Urothelium cell line (cell line): ENCODE measurements at regions not wholly inside any gene's neighbourhood (a gene's known extent, or its start where the extent isn't known, plus 50 kb on each side); places are given as distances from the start of the nearest gene placed in this dataset.

Experiments
- DNase-seq: peaks from one replicate; pipeline ENCODE4 v3.0.0; 2011; ENCODE audit warnings: low spot score, mixed read lengths
- FAIRE-seq: peaks from 2 replicates; lab custom pipeline; 2011; peaks lifted over from hg19 to GRCh38; lab: Jason Lieb, UNC

- DNase-seq, result peak; percentile 67
- FAIRE-seq, result peak; percentile 58
These were observed 220.6 kb upstream of the RGS6 start for GRCh38 chr14:71711619-71712018.

GRCh38 chr14:71712478-71712877 lies 219.8 kb upstream of the RGS6 start:
- DNase-seq (no peak), FAIRE-seq (no peak)

- FAIRE-seq, result peak; percentile 94
These were observed 219.2 kb upstream of the RGS6 start for GRCh38 chr14:71713016-71713415.

GRCh38 chr14:71713451-71713850 lies 218.8 kb upstream of the RGS6 start:
- FAIRE-seq (no peak), DNase-seq (no peak)

More at GRCh38 chr14:71713016-71713415, 219.2 kb upstream of the RGS6 start:
- no peak for DNase-seq

GRCh38 chr14:71714225-71714624 lies 218.0 kb upstream of the RGS6 start:
- DNase-seq, result peak; percentile 52
- peak; percentile 27 for FAIRE-seq

GRCh38 chr14:71716041-71716772 lies 216.0 kb upstream of the RGS6 start:
- FAIRE-seq (no peak), DNase-seq (no peak)

- DNase-seq (peak; percentile 76), FAIRE-seq (peak; percentile 93)
These were observed 211.1 kb upstream of the RGS6 start for GRCh38 chr14:71720978-71721624.

- no peak for DNase-seq
- peak; percentile 61 for FAIRE-seq
These were observed 210.4 kb upstream of the RGS6 start for GRCh38 chr14:71721791-71722190.

- no peak for DNase-seq
- FAIRE-seq, result no peak
These were observed 209.3 kb upstream of the RGS6 start for GRCh38 chr14:71722885-71723284.

GRCh38 chr14:71725922-71726579 lies 206.2 kb upstream of the RGS6 start:
- FAIRE-seq, result no peak

GRCh38 chr14:71726580-71727021 lies 205.6 kb upstream of the RGS6 start:
- DNase-seq, result no peak
- no peak for FAIRE-seq

More at GRCh38 chr14:71725922-71726579, 206.2 kb upstream of the RGS6 start:
- no peak for DNase-seq

GRCh38 chr14:71728386-71728785 lies 203.8 kb upstream of the RGS6 start:
- FAIRE-seq (peak; percentile 35), DNase-seq (no peak)

- DNase-seq (no peak), FAIRE-seq (peak; percentile 32)
These were observed 202.6 kb upstream of the RGS6 start for GRCh38 chr14:71729596-71729995.

GRCh38 chr14:71730471-71730870 lies 201.8 kb upstream of the RGS6 start:
- FAIRE-seq, result no peak
- no peak for DNase-seq

GRCh38 chr14:71731096-71731495 lies 201.1 kb upstream of the RGS6 start:
- DNase-seq (no peak), FAIRE-seq (no peak)

GRCh38 chr14:71733210-71733883 lies 198.9 kb upstream of the RGS6 start:
- no peak for DNase-seq
- peak; percentile 86 for FAIRE-seq

- FAIRE-seq (no peak), DNase-seq (no peak)
These were observed 198.2 kb upstream of the RGS6 start for GRCh38 chr14:71734076-71734475.

GRCh38 chr14:71734885-71735284 lies 197.3 kb upstream of the RGS6 start:
- FAIRE-seq, result no peak
- no peak for DNase-seq

- DNase-seq, result no peak
These were observed 194.5 kb upstream of the RGS6 start for GRCh38 chr14:71737760-71738159.

GRCh38 chr14:71739273-71739990 lies 192.8 kb upstream of the RGS6 start:
- peak; percentile 47 for DNase-seq
- FAIRE-seq, result no peak

More at GRCh38 chr14:71737760-71738159, 194.5 kb upstream of the RGS6 start:
- no peak for FAIRE-seq
